ENCODE measurements at regions not wholly inside any gene's neighbourhood (a gene's known extent, or its start where the extent isn't known, plus 50 kb on each side); places are given as distances from the start of the nearest gene placed in this dataset.

GRCh38 chr6:134631398-134631924 is 313.5 kb upstream of the SGK1 start:
- Histone ChIP-seq H3K4me2 (ENCODE audit: insufficient read depth, low read length) (no peak overlapping the region), H3K9me3 (replicated peaks; ENCODE audit: control insufficient read depth, insufficient read depth, low read depth, low read length) (no peaks in the 10 kb centered on the region), H3K79me2 (ENCODE audit: control insufficient read depth, insufficient read depth, low read length) (no peaks in the 10 kb centered on the region), H3K36me3 (ENCODE audit: control insufficient read depth, insufficient read depth, low read length) (no peaks in the 10 kb centered on the region), H3K4me3 (no peak overlapping the region), H2AFZ (ENCODE audit: low read depth, low read length) (no peak overlapping the region), H3K9me1 (ENCODE audit: control insufficient read depth, insufficient read depth, low read length) (no peaks in the 10 kb centered on the region), H3K27ac (ENCODE audit: extremely low read depth, low read depth, low read length) (no peak overlapping the region), H3K4me1 (replicated peaks in 1 of 2; ENCODE audit: control insufficient read depth in 2 of 2, insufficient read depth in 2 of 2, low read length in 2 of 2) (peaks cover 0 to 10% of the 10 kb centered on the region in 2 experiments; a peak in 4 of 5 replicates), H4K20me1 (replicated peaks; ENCODE audit: control insufficient read depth, insufficient read depth, low read length) (no peaks in the 10 kb centered on the region), H3K27me3 (ENCODE audit: control insufficient read depth in 2 of 2, insufficient read depth in 2 of 2, low read length in 2 of 2) (no peaks in the 10 kb centered on the region), H3K9ac (ENCODE audit: insufficient read depth in 1 of 2, low read depth in 2 of 2, low read length in 2 of 2) (no peak overlapping the region)
- ChIA-PET POLR2A (interaction anchor here (1.3 kb wide), 1 partner anchor 11 kb away, joined by 4 read pairs; no protein-coding TSS in a partner anchor), CTCF (ENCODE audit: low intra/inter-chr PET ratio) (no interaction called here)
- WGBS (ENCODE audit: insufficient coverage, low coverage, missing lambda C conversion rate) = 6% methylated on average over 1 of the region's 1 CpG
- no peak for ATAC-seq
- intact Hi-C loops (cut with micrococcal nuclease) (no loop called here), in situ Hi-C loops (cut with MboI) (no loop called here)
- BruUV-seq (replicated peaks) = no TSS peak
- FAIRE-seq = no peak
- no peak for DNase-seq (ENCODE audit: extremely low read depth in 1 of 4, low spot score in 3 of 4)
- TF ChIP-seq RNF219 (CRISPR knock-in tag; IDR thresholded peaks at IDR 0.05) (no peak), MBD1 (CRISPR knock-in tag; IDR thresholded peaks at IDR 0.05) (no peak), POLR2H (tag; IDR thresholded peaks at IDR 0.05; ENCODE audit: low read depth) (no peak), ZSCAN29 (IDR thresholded peaks at IDR 0.05) (no peak), ZNF639 (CRISPR knock-in tag; conservative IDR thresholded peaks at IDR 0.05 in 1 of 2, IDR thresholded peaks at IDR 0.05 in 1 of 2) (no peak), SRSF7 (optimal IDR thresholded peaks at IDR 0.05; ENCODE audit: low read depth, low read length) (no peak), ZKSCAN8 (CRISPR knock-in tag; IDR thresholded peaks at IDR 0.05) (no peak), ZBTB8A (IDR thresholded peaks at IDR 0.05; ENCODE audit: partially characterized antibody) (no peak), TGIF2 (CRISPR knock-in tag; IDR thresholded peaks at IDR 0.05) (no peak), ZNF740 (CRISPR knock-in tag; IDR thresholded peaks at IDR 0.05) (no peak), ZNF740 (tag; IDR thresholded peaks at IDR 0.05) (no peak), SMARCB1 (IDR thresholded peaks at IDR 0.05; ENCODE audit: insufficient read length, low read depth) (no peak), SRSF1 (IDR thresholded peaks at IDR 0.05; ENCODE audit: low read depth, low read length) (no peak), THRAP3 (IDR thresholded peaks at IDR 0.05; ENCODE audit: borderline replicate concordance) (no peak), CREM (IDR thresholded peaks at IDR 0.05; ENCODE audit: low read depth) (no peak), KDM4B (IDR thresholded peaks at IDR 0.05; ENCODE audit: borderline replicate concordance in 2 of 2, low read depth in 1 of 2) (no peak), PRMT5 (CRISPR knock-in tag; IDR thresholded peaks at IDR 0.05) (no peak)
